ENCODE measurements at regions not wholly inside any gene's neighbourhood (a gene's known extent, or its start where the extent isn't known, plus 50 kb on each side); places are given as distances from the start of the nearest gene placed in this dataset.

- Histone ChIP-seq H3K9ac (replicated peaks; ENCODE audit: extremely low read depth, insufficient read depth, low read length) (no peak overlapping the region), H3K27ac (ENCODE audit: insufficient read depth, low read depth, low read length) (no peak overlapping the region), H3K27me3 (ENCODE audit: control insufficient read depth in 2 of 2, insufficient read depth in 2 of 2, low read length in 2 of 2) (no peaks in the 10 kb centered on the region), H3K9me3 (replicated peaks; ENCODE audit: control insufficient read depth, insufficient read depth, low read length) (no peaks in the 10 kb centered on the region), H2AFZ (ENCODE audit: low read depth, low read length) (no peak overlapping the region), H3K4me1 (ENCODE audit: control insufficient read depth, extremely low read depth, insufficient read depth, low read length) (no peaks in the 10 kb centered on the region), H3K79me2 (ENCODE audit: control insufficient read depth, insufficient read depth, low read length) (no peaks in the 10 kb centered on the region), H3K4me3 (replicated peaks in 1 of 3; ENCODE audit: insufficient read depth in 1 of 3, low read depth in 1 of 3, low read length in 3 of 3) (no peak overlapping the region), H4K20me1 (replicated peaks; ENCODE audit: control insufficient read depth, extremely low read depth, insufficient read depth, low read length) (no peaks in the 10 kb centered on the region), H3K36me3 (ENCODE audit: control insufficient read depth in 2 of 2, extremely low read depth in 1 of 2, insufficient read depth in 2 of 2, low read length in 2 of 2) (no peaks in the 10 kb centered on the region), H3K4me2 (ENCODE audit: insufficient read depth, low read length) (no peak overlapping the region), H3K9me1 (replicated peaks; ENCODE audit: control insufficient read depth, extremely low read depth, insufficient read depth, low read length) (no peaks in the 10 kb centered on the region)
- no TSS peak for BruUV-seq (replicated peaks)
- FAIRE-seq (no peak), DNase-seq (ENCODE audit: low read depth, low spot score) (peak; percentile 11)
- dilution Hi-C loops (cut with MboI; ENCODE audit: extremely low pct_ligation_motif_present, low sequenced_read_pairs): no loop called here
- ChIA-PET CTCF (interaction anchor here (1.5 to 1.7 kb wide), 2 partner anchors 21 to 56 kb away, joined by 4 to 5 read pairs; no protein-coding TSS in a partner anchor), POLR2A (interaction anchor here (1.0 kb wide), 1 partner anchor 21 kb away, joined by 3 read pairs; no protein-coding TSS in a partner anchor)
- intact Hi-C loops (cut with micrococcal nuclease): no loop called here
- TF ChIP-seq POLR2AphosphoS5 (IDR thresholded peaks at IDR 0.05; ENCODE audit: insufficient read depth, low read depth, low read length) (no peak), CTCF (IDR thresholded peaks at IDR 0.05; ENCODE audit: extremely low read depth in 1 of 2, insufficient read depth in 1 of 2, low read depth in 1 of 2, low read length in 2 of 2) (no peak), JUN (IDR thresholded peaks at IDR 0.05; ENCODE audit: borderline replicate concordance, insufficient read depth, insufficient read length, low read depth) (no peak), FOS (IDR thresholded peaks at IDR 0.05; ENCODE audit: borderline replicate concordance, insufficient read depth, low read length) (no peak), POLR2A (IDR thresholded peaks at IDR 0.05; ENCODE audit: low read depth, low read length) (no peak), MAX (IDR thresholded peaks at IDR 0.05; ENCODE audit: insufficient read depth, insufficient read length) (no peak), EZH2 (IDR thresholded peaks at IDR 0.05; ENCODE audit: borderline replicate concordance, low read depth, low read length, severe bottlenecking) (no peak), MYC (IDR thresholded peaks at IDR 0.05; ENCODE audit: low read depth, low read length) (no peak), GATA2 (IDR thresholded peaks at IDR 0.05; ENCODE audit: insufficient read depth, insufficient read length, low read depth, low read length) (no peak)
These were observed 1582.2 kb downstream of the MRPL39 start for GRCh38 chr21:24025101-24025500.

All from endothelial cell of umbilical vein (primary cell).